Ascending aorta (tissue), 2 donors: ENCODE measurements at regions not wholly inside any gene's neighbourhood (a gene's known extent, or its start where the extent isn't known, plus 50 kb on each side); places are given as distances from the start of the nearest gene placed in this dataset.
"Not testable (repeated sequence)": the region's sequence is repeated elsewhere in the genome, so short reads cannot be mapped to it uniquely, and the experiment has no call there.

Source experiments
- DNase-seq, 2 donors: peaks; one replicate each; pipeline ENCODE4 v3.0.0-alpha.2; 2019; ENCODE audit warnings: low spot score in 2 of 2
- H3K27ac ChIP-seq, 2 donors: fragments of 200-600 bp; sonication (generic); one replicate each; pipeline ENCODE4 v1.5.1; 2016 to 2017; ENCODE audit warnings: mild to moderate bottlenecking in 1 of 2
- H3K27me3 ChIP-seq: fragments of 200-600 bp; sonication (generic); one replicate; pipeline ENCODE4 v1.5.1; 2017
- H3K36me3 ChIP-seq, 2 donors: fragments of 200-600 bp; sonication (generic); one replicate each; pipeline ENCODE4 v1.5.1; 2016
- H3K4me1 ChIP-seq, 2 donors: fragments of 200-600 bp; sonication (generic); one replicate each; pipeline ENCODE4 v1.5.1; 2016 to 2017; ENCODE audit warnings: mild to moderate bottlenecking in 1 of 2
- H3K4me3 ChIP-seq, 2 donors: fragments of 200-600 bp; sonication (generic); one replicate each; pipeline ENCODE4 v1.5.1; 2016 to 2017; ENCODE audit warnings: mild to moderate bottlenecking in 1 of 2
- H3K9me3 ChIP-seq, 2 donors: fragments of 200-600 bp; sonication (generic); one replicate each; pipeline ENCODE4 v1.5.1; 2016
- CTCF ChIP-seq, 3 experiments: fragments of 200-600 bp in 2 of 3; fragments of 450-650 bp in 1 of 3; sonication (generic) in 2 of 3; IDR thresholded peaks; one replicate each; pipeline ENCODE4 v1.5.1; 2016 to 2019; ENCODE audit warnings: antibody characterized with exemption in 3 of 3, mild to moderate bottlenecking in 1 of 3, moderate library complexity in 1 of 3
- intact Hi-C: fragments of 100-400 bp; cut with DNase I; formaldehyde crosslinking; loops from one replicate; pipeline ENCODE4 v1.15.1; 2023

- no peaks in the 10 kb centered on the region for H3K9me3 ChIP-seq
- intact Hi-C loops, result no loop called here
- no peaks in the 10 kb centered on the region for H3K36me3 ChIP-seq
- H3K4me1 ChIP-seq, result peaks cover 3 to 20% of the 10 kb centered on the region in 2 donors
- no peak for DNase-seq
- peak overlapping the region; percentile 14 to 56 for H3K27ac ChIP-seq
- no peak for TF ChIP-seq CTCF (IDR thresholded peaks at IDR 0.05)
- H3K4me3 ChIP-seq, result no peak overlapping the region
- no peaks in the 10 kb centered on the region for H3K27me3 ChIP-seq
These were observed 69.3 kb upstream of the IER3 start for GRCh38 chr6:30813631-30814145.

GRCh38 chr6:30810813-30811339 lies 66.5 kb upstream of the IER3 start:
- TF ChIP-seq CTCF (IDR thresholded peaks at IDR 0.05), result no peak
- Histone ChIP-seq H3K4me3 (no peak overlapping the region), H3K36me3 (no peaks in the 10 kb centered on the region), H3K4me1 (peaks cover 3 to 20% of the 10 kb centered on the region in 2 donors), H3K9me3 (no peaks in the 10 kb centered on the region), H3K27me3 (no peaks in the 10 kb centered on the region), H3K27ac (no peak overlapping the region)
- DNase-seq, result no peak
- intact Hi-C loops, result no loop called here

- intact Hi-C loops, H3K4me3 ChIP-seq: not testable (repeated sequence)
These were observed 63.2 kb upstream of the IER3 start for GRCh38 chr6:30807566-30807965.

GRCh38 chr6:30806581-30807183 lies 62.3 kb upstream of the IER3 start:
- DNase-seq, result no peak
- no peaks in the 10 kb centered on the region for H3K27me3 ChIP-seq
- no peak overlapping the region for H3K27ac ChIP-seq
- no peaks in the 10 kb centered on the region for H3K4me1 ChIP-seq
- no peak for TF ChIP-seq CTCF (IDR thresholded peaks at IDR 0.05)
- intact Hi-C loops, result no loop called here
- no peak overlapping the region for H3K4me3 ChIP-seq
- H3K9me3 ChIP-seq, result no peaks in the 10 kb centered on the region
- H3K36me3 ChIP-seq, result no peaks in the 10 kb centered on the region

More at GRCh38 chr6:30807566-30807965, 63.2 kb upstream of the IER3 start:
- not testable (repeated sequence) for H3K27ac ChIP-seq, H3K4me1 ChIP-seq, H3K9me3 ChIP-seq, H3K27me3 ChIP-seq, H3K36me3 ChIP-seq, DNase-seq

- intact Hi-C loops, result no loop called here
- H3K4me3 ChIP-seq, result no peak overlapping the region
- peaks cover 6 to 15% of the 10 kb centered on the region in 2 donors for H3K4me1 ChIP-seq
- H3K9me3 ChIP-seq, result no peaks in the 10 kb centered on the region
- no peak for TF ChIP-seq CTCF (IDR thresholded peaks at IDR 0.05)
- H3K27me3 ChIP-seq, result no peaks in the 10 kb centered on the region
- no peaks in the 10 kb centered on the region for H3K36me3 ChIP-seq
- no peak overlapping the region for H3K27ac ChIP-seq
- DNase-seq, result no peak
These were observed 60.0 kb upstream of the IER3 start for GRCh38 chr6:30804333-30804732.

GRCh38 chr6:30802731-30803130 lies 58.4 kb upstream of the IER3 start:
- Histone ChIP-seq H3K36me3 (no peaks in the 10 kb centered on the region), H3K4me1 (peaks cover 6 to 15% of the 10 kb centered on the region in 2 donors), H3K4me3 (no peak overlapping the region), H3K9me3 (no peaks in the 10 kb centered on the region), H3K27ac (no peak overlapping the region), H3K27me3 (no peaks in the 10 kb centered on the region)
- TF ChIP-seq CTCF (IDR thresholded peaks at IDR 0.05), result no peak
- intact Hi-C loops, result no loop called here
- DNase-seq, result no peak
